HCT116 (cell line): ENCODE measurements at regions not wholly inside any gene's neighbourhood (a gene's known extent, or its start where the extent isn't known, plus 50 kb on each side); places are given as distances from the start of the nearest gene placed in this dataset.
"Not testable (repeated sequence)": the region's sequence is repeated elsewhere in the genome, so short reads cannot be mapped to it uniquely, and the experiment has no call there.

ENCODE experiments used
- ATAC-seq: fragments of 200-7000 bp; cut with Tn5 transposase; 2 replicates; pipeline ENCODE4 v1.9.1; 2020; ENCODE audit warnings: mild to moderate bottlenecking, moderate library complexity
- BruUV-seq: library from RNA; stranded (reverse); fragments of 400-500 nt; replicated peaks from 2 replicates; lab custom pipeline; 2021; lab: Mats Ljungman, UMichigan
- CTCF ChIA-PET: fragments of 300-600 bp; sonication (Branson Sonifier 250); formaldehyde crosslinking; loops from one replicate; lab custom pipeline; 2021; ENCODE audit warnings: antibody characterized with exemption; lab: Charles Lee
- POLR2A ChIA-PET: fragments of 300-600, 350-600 bp; sonication (Branson Sonifier 250); formaldehyde crosslinking; loops from one replicate; lab custom pipeline; 2021; ENCODE audit warnings: antibody characterized with exemption; lab: Charles Lee
- RAD21 ChIA-PET, 2 experiments: fragments of 300-600 bp; sonication (Branson Sonifier 250); formaldehyde crosslinking; loops; one replicate each; lab custom pipeline; 2023; ENCODE audit warnings: low total read pairs in 2 of 2; ENCODE audit not compliant: uncharacterized antibody in 2 of 2, unreplicated experiment in 2 of 2, low non-redundant PET in 1 of 2; lab: Charles Lee
- DNase-seq: peaks from one replicate; pipeline ENCODE4 v3.0.0-alpha.2; 2010; ENCODE audit warnings: low read depth, low spot score
- H2AFZ ChIP-seq: fragments of 200-600 bp; shearing (Covaris generic), sonication (generic); 2 replicates; pipeline ENCODE4 v1.6.1; 2017; ENCODE audit warnings: low read depth, mixed run types, mixed read lengths, antibody characterized with exemption, low read length; ENCODE audit not compliant: poor library complexity, severe bottlenecking
- H3K27ac ChIP-seq: 2 replicates; pipeline ENCODE4 v1.5.1; 2012; ENCODE audit warnings: low read depth, low read length
- H3K27me3 ChIP-seq: fragments of 200-600 bp; sonication (generic); 2 replicates; pipeline ENCODE4 v1.6.1; 2016; ENCODE audit warnings: mixed run types, low read length, mixed read lengths; ENCODE audit not compliant: insufficient read depth
- H3K36me3 ChIP-seq, 2 experiments: fragments of 200-500 bp in 1 of 2; fragments of 200-600 bp in 1 of 2; sonication (Bioruptor generic) in 1 of 2; sonication (generic) in 1 of 2; 2 replicates each; pipeline versions ENCODE4 v1.5.1 to v1.6.1; 2014 to 2016; ENCODE audit warnings: low read length in 2 of 2, inconsistent platforms in 1 of 2, mixed read lengths in 1 of 2, mixed run types in 1 of 2; ENCODE audit not compliant: insufficient read depth in 2 of 2, control insufficient read depth in 1 of 2
- H3K4me1 ChIP-seq, 2 experiments: fragments of 200-600 bp in 1 of 2; sonication (generic) in 1 of 2; 2 replicates each; pipeline versions ENCODE4 v1.5.1 to v1.6.1; 2012 to 2017; ENCODE audit warnings: low read length in 2 of 2, inconsistent platforms in 1 of 2, mild to moderate bottlenecking in 1 of 2, mixed read lengths in 1 of 2, mixed run types in 1 of 2, moderate library complexity in 1 of 2; ENCODE audit not compliant: insufficient read depth in 2 of 2, control insufficient read depth in 1 of 2
- H3K4me2 ChIP-seq: fragments of 200-600 bp; sonication (generic); 2 replicates; pipeline ENCODE4 v1.6.1; 2017; ENCODE audit warnings: mixed run types, low read length, mixed read lengths
- H3K4me3 ChIP-seq, 2 experiments: fragments of 200-600 bp in 1 of 2; sonication (generic) in 1 of 2; replicated peaks in 1 of 2; 2 replicates each; pipeline ENCODE4 v1.5.1; 2011 to 2016; ENCODE audit warnings: low read length in 2 of 2, control low read depth in 1 of 2, low read depth in 1 of 2, mild to moderate bottlenecking in 1 of 2, mixed read lengths in 1 of 2, mixed run types in 1 of 2
- H3K79me2 ChIP-seq: fragments of 200-600 bp; sonication (generic); 2 replicates; pipeline ENCODE4 v1.6.1; 2017; ENCODE audit warnings: mild to moderate bottlenecking, mixed run types, low read length, moderate library complexity, mixed read lengths; ENCODE audit not compliant: insufficient read depth
- H3K9ac ChIP-seq: fragments of 200-600 bp; sonication (generic); 2 replicates; pipeline ENCODE4 v1.6.1; 2016; ENCODE audit warnings: low read length, mixed read lengths
- H3K9me2 ChIP-seq: fragments of 200-600 bp; sonication (generic), shearing (Covaris generic); 2 replicates; pipeline ENCODE4 v1.6.1; 2017; ENCODE audit warnings: mixed run types, mild to moderate bottlenecking, moderate library complexity; ENCODE audit not compliant: insufficient read depth
- H3K9me3 ChIP-seq, 2 experiments: fragments of 200-500 bp in 1 of 2; fragments of 200-600 bp in 1 of 2; sonication (Bioruptor generic) in 1 of 2; sonication (generic) in 1 of 2; 2 replicates each; pipeline ENCODE4 v1.6.1; 2014 to 2017; ENCODE audit warnings: low read length in 2 of 2, mixed read lengths in 2 of 2, inconsistent platforms in 1 of 2, low read depth in 1 of 2, mild to moderate bottlenecking in 1 of 2, mixed run types in 1 of 2, moderate library complexity in 1 of 2; ENCODE audit not compliant: control insufficient read depth in 1 of 2, insufficient read depth in 1 of 2
- H4K20me1 ChIP-seq: fragments of 200-600 bp; sonication (generic), shearing (Covaris generic); 2 replicates; pipeline ENCODE4 v1.6.1; 2017; ENCODE audit warnings: mixed run types, mild to moderate bottlenecking, moderate library complexity; ENCODE audit not compliant: insufficient read depth
- intact Hi-C: fragments of 100-400 bp; cut with micrococcal nuclease; formaldehyde crosslinking; loops from 2 replicates; pipeline ENCODE4 v1.10.0; 2022

GRCh38 chr22:11060797-11061196 is 4467.2 kb upstream of the OR11H1 start:
- H3K9me2 ChIP-seq, ATAC-seq, intact Hi-C loops, H3K27ac ChIP-seq, H3K79me2 ChIP-seq, BruUV-seq, H3K4me3 ChIP-seq, H2AFZ ChIP-seq, H3K4me1 ChIP-seq, H3K27me3 ChIP-seq, DNase-seq, RAD21 ChIA-PET, POLR2A ChIA-PET, H3K4me2 ChIP-seq, H4K20me1 ChIP-seq, CTCF ChIA-PET, H3K9ac ChIP-seq, H3K36me3 ChIP-seq: not testable (repeated sequence)
- H3K9me3 ChIP-seq, result peaks cover 32 to 44% of the 10 kb centered on the region in 2 experiments

DNA sequence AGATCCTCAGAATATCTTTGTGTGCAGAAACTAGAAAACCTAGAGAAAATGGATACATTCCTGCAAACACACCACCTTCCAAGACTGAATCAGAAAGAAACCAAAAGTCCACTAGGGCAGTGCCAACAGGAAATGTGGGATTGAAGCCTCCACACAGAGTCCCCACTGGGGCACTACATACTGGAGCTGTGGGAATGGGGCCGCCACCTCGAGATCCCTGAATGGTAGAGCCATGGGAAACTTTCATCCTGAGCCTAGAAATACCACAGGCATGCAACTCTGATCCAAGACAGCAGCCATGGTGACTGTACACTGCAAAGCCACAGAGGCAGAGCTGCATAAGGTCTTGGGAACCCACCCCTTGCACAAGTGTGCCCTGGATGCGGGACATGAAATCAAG is 4465.5 kb upstream of the OR11H1 start:
- ATAC-seq, DNase-seq, intact Hi-C loops, H3K79me2 ChIP-seq, H2AFZ ChIP-seq, H3K4me3 ChIP-seq, RAD21 ChIA-PET, H4K20me1 ChIP-seq, H3K27ac ChIP-seq, H3K36me3 ChIP-seq, H3K9me2 ChIP-seq, H3K4me1 ChIP-seq, H3K4me2 ChIP-seq, CTCF ChIA-PET, BruUV-seq, POLR2A ChIA-PET, H3K27me3 ChIP-seq, H3K9ac ChIP-seq: not testable (repeated sequence)
- H3K9me3 ChIP-seq, result peaks cover 34 to 44% of the 10 kb centered on the region in 2 experiments

DNA sequence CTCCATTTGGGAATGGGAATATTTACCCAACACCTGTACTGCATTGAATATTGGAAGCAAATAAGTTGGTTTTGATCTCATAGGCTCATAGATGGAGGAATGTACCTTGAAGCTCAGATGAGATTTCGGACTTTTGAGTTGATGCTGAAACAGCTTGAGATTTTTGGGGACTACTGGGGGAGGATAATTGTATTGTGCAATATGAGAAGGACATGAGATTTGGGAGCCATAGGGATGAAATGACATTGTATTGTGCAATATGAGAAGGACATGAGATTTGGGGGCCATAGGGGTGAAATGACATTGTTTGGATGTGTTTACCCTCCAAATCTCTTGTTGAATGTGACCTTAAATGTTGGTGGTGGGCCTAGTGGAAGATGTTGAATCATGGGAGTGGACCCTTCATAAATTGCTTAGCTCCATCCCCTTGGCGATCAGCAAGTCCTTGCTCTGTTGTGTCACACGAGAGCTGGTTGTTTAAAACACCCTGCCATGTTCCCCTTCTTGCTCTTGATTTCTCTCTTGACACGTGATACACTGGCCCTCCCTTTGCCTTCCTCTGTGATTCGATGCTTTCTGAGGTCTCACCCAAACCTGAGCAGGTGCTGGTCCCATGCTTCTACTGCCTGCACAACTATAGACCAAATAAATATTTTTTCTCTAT is 4464.8 kb upstream of the OR11H1 start:
- DNase-seq, H3K36me3 ChIP-seq, CTCF ChIA-PET, H3K4me2 ChIP-seq, H3K9me2 ChIP-seq, H3K4me1 ChIP-seq, intact Hi-C loops, POLR2A ChIA-PET, H3K79me2 ChIP-seq, H3K4me3 ChIP-seq, RAD21 ChIA-PET, H3K27ac ChIP-seq, H2AFZ ChIP-seq, H4K20me1 ChIP-seq, H3K9ac ChIP-seq, ATAC-seq, H3K27me3 ChIP-seq, BruUV-seq: not testable (repeated sequence)
- H3K9me3 ChIP-seq, result peaks cover 39 to 43% of the 10 kb centered on the region in 2 experiments

GRCh38 chr22:11065210-11065609 is 4462.8 kb upstream of the OR11H1 start:
- BruUV-seq, result not testable (repeated sequence)

More at GRCh38 chr22:11065210-11065609, 4462.8 kb upstream of the OR11H1 start:
- ATAC-seq, H4K20me1 ChIP-seq, H3K79me2 ChIP-seq, CTCF ChIA-PET, RAD21 ChIA-PET, H3K9ac ChIP-seq, DNase-seq, H3K4me2 ChIP-seq, H2AFZ ChIP-seq, H3K4me3 ChIP-seq, H3K27ac ChIP-seq, H3K27me3 ChIP-seq, H3K36me3 ChIP-seq, H3K4me1 ChIP-seq, H3K9me2 ChIP-seq, POLR2A ChIA-PET, intact Hi-C loops: not testable (repeated sequence)
- peaks cover 34 to 36% of the 10 kb centered on the region in 2 experiments for H3K9me3 ChIP-seq
